ENCODE measurements at regions not wholly inside any gene's neighbourhood (a gene's known extent, or its start where the extent isn't known, plus 50 kb on each side); places are given as distances from the start of the nearest gene placed in this dataset.
"Not testable (repeated sequence)": the region's sequence is repeated elsewhere in the genome, so short reads cannot be mapped to it uniquely, and the experiment has no call there.

GRCh38 chr1:148315071-148315811 is 163.2 kb upstream of the NBPF11 start:
- DNase-seq (ENCODE audit: low read depth in 3 of 3) = no peak

- DNase-seq (ENCODE audit: low read depth in 3 of 3) = no peak
Measured at GRCh38 chr1:148310807-148311206, 158.7 kb upstream of the NBPF11 start.

- DNase-seq (ENCODE audit: low read depth in 3 of 3) = no peak
Measured at GRCh38 chr1:148309940-148310500, 157.9 kb upstream of the NBPF11 start.

- DNase-seq (ENCODE audit: low read depth in 3 of 3) = no peak
Measured at GRCh38 chr1:148308832-148309458, 156.9 kb upstream of the NBPF11 start.

- no peak for DNase-seq (ENCODE audit: low read depth in 3 of 3)
Measured at GRCh38 chr1:148307583-148308185, 155.6 kb upstream of the NBPF11 start.

GRCh38 chr1:148304935-148305334 is 152.9 kb upstream of the NBPF11 start:
- DNase-seq (ENCODE audit: low read depth in 3 of 3) = not testable (repeated sequence)

- DNase-seq (ENCODE audit: low read depth in 3 of 3) = peak in 2 of 3 experiments; percentile 24 to 55
Measured at GRCh38 chr1:148302586-148303364, 150.7 kb upstream of the NBPF11 start.

GRCh38 chr1:148297852-148298251 is 145.8 kb upstream of the NBPF11 start:
- DNase-seq (ENCODE audit: low read depth in 3 of 3) = not testable (repeated sequence)

GRCh38 chr1:148296511-148296910 is 144.4 kb upstream of the NBPF11 start:
- DNase-seq (ENCODE audit: low read depth in 3 of 3) = no peak

- no peak for DNase-seq (ENCODE audit: low read depth in 3 of 3)
Measured at GRCh38 chr1:148294116-148294807, 142.2 kb upstream of the NBPF11 start.

GRCh38 chr1:148293651-148294050 is 141.6 kb upstream of the NBPF11 start:
- no peak for DNase-seq (ENCODE audit: low read depth in 3 of 3)

GRCh38 chr1:148292915-148293314 is 140.8 kb upstream of the NBPF11 start:
- DNase-seq (ENCODE audit: low read depth in 3 of 3) = no peak

GRCh38 chr1:148290881-148291280 is 138.8 kb upstream of the NBPF11 start:
- no peak for DNase-seq (ENCODE audit: low read depth in 3 of 3)

- DNase-seq (ENCODE audit: low read depth in 3 of 3) = no peak
Measured at GRCh38 chr1:148289647-148290046, 137.6 kb upstream of the NBPF11 start.

- DNase-seq (ENCODE audit: low read depth in 3 of 3) = not testable (repeated sequence)
Measured at GRCh38 chr1:148285946-148286345, 133.9 kb upstream of the NBPF11 start.

GRCh38 chr1:148280831-148281572 is 128.9 kb upstream of the NBPF11 start:
- DNase-seq (ENCODE audit: low read depth in 3 of 3) = not testable (repeated sequence)

- DNase-seq (ENCODE audit: low read depth in 3 of 3) = not testable (repeated sequence)
Measured at GRCh38 chr1:148279002-148279542, 127.0 kb upstream of the NBPF11 start.

- DNase-seq (ENCODE audit: low read depth in 3 of 3) = not testable (repeated sequence)
Measured at GRCh38 chr1:148277865-148278279, 125.8 kb upstream of the NBPF11 start.

GRCh38 chr1:148267066-148267465 is 115.0 kb upstream of the NBPF11 start:
- not testable (repeated sequence) for DNase-seq (ENCODE audit: low read depth in 3 of 3)

Data from stimulated activated CD4-positive, alpha-beta T cell treated with anti-CD3 and anti-CD28 coated beads, TNF-alpha, amount 100 ng/mL, for 4 hours (primary cell).